Ureter (tissue), 1 donor: ENCODE measurements at regions not wholly inside any gene's neighbourhood (a gene's known extent, or its start where the extent isn't known, plus 50 kb on each side); places are given as distances from the start of the nearest gene placed in this dataset.

ENCODE experiments used
- DNase-seq: peaks from one replicate; pipeline ENCODE4 v3.0.0-alpha.2; 2020; ENCODE audit warnings: low spot score
- donor health status: DM: yes; HTN: yes; CAD: no.

GRCh38 chr3:187954873-187955586 lies 198.9 kb upstream of the LPP start:
- peak; percentile 55 for DNase-seq

- no peak for DNase-seq
Observed at GRCh38 chr3:187955587-187955952, 198.4 kb upstream of the LPP start.

GRCh38 chr3:187957165-187957581 lies 196.8 kb upstream of the LPP start:
- DNase-seq: no peak

GRCh38 chr3:187957582-187957981 lies 196.4 kb upstream of the LPP start:
- no peak for DNase-seq

GRCh38 chr3:187958432-187959003 lies 195.4 kb upstream of the LPP start:
- no peak for DNase-seq

GRCh38 chr3:187960820-187961219 lies 193.1 kb upstream of the LPP start:
- no peak for DNase-seq

- no peak for DNase-seq
Observed at GRCh38 chr3:187961366-187961765, 192.6 kb upstream of the LPP start.

GRCh38 chr3:187963003-187963676 lies 190.8 kb upstream of the LPP start:
- DNase-seq: no peak

- DNase-seq: no peak
Observed at GRCh38 chr3:187963677-187964385, 190.1 kb upstream of the LPP start.

GRCh38 chr3:187964760-187965159 lies 189.2 kb upstream of the LPP start:
- DNase-seq: no peak

GRCh38 chr3:187966096-187966495 lies 187.9 kb upstream of the LPP start:
- DNase-seq: no peak

- DNase-seq: no peak
Observed at GRCh38 chr3:187966636-187967406, 187.1 kb upstream of the LPP start.

- DNase-seq: no peak
Observed at GRCh38 chr3:187967993-187968392, 186.0 kb upstream of the LPP start.

GRCh38 chr3:187968883-187969580 lies 184.9 kb upstream of the LPP start:
- no peak for DNase-seq

- no peak for DNase-seq
Observed at GRCh38 chr3:187969581-187969950, 184.4 kb upstream of the LPP start.

- no peak for DNase-seq
Observed at GRCh38 chr3:187970106-187970505, 183.9 kb upstream of the LPP start.

GRCh38 chr3:187971629-187972028 lies 182.3 kb upstream of the LPP start:
- no peak for DNase-seq

GRCh38 chr3:187972454-187972853 lies 181.5 kb upstream of the LPP start:
- DNase-seq: no peak

- no peak for DNase-seq
Observed at GRCh38 chr3:187973977-187974870, 179.7 kb upstream of the LPP start.

- no peak for DNase-seq
Observed at GRCh38 chr3:187974871-187975271, 179.1 kb upstream of the LPP start.
